PC-9 (cell line): ENCODE measurements at regions not wholly inside any gene's neighbourhood (a gene's known extent, or its start where the extent isn't known, plus 50 kb on each side); places are given as distances from the start of the nearest gene placed in this dataset.

Experiments used
- BruUV-seq: library from RNA; stranded (reverse); fragments of 400-500 nt; replicated peaks from 2 replicates; lab custom pipeline; 2021; lab: Mats Ljungman, UMichigan
- CTCF ChIA-PET: fragments of 300-600 bp; sonication (Branson Sonifier 250); formaldehyde crosslinking; loops from one replicate; lab custom pipeline; 2022; ENCODE audit warnings: antibody characterized with exemption; lab: Charles Lee
- POLR2A ChIA-PET: fragments of 300-600 bp; sonication (Branson Sonifier 250); formaldehyde crosslinking; loops from one replicate; lab custom pipeline; 2022; ENCODE audit warnings: antibody characterized with exemption; ENCODE audit not compliant: unreplicated experiment; lab: Charles Lee
- DNase-seq, 2 experiments: peaks; one replicate each; pipeline versions ENCODE4 v3.0.0 to v3.0.0-alpha.2; 2015 to 2022; ENCODE audit warnings: mixed read lengths in 1 of 2
- H2AFZ ChIP-seq: fragments of 200-600 bp; sonication (generic); 2 replicates; pipeline ENCODE4 v1.8.1; 2017; ENCODE audit warnings: antibody characterized with exemption
- H3F3A ChIP-seq: fragments of 200-600 bp; sonication (generic); 2 replicates; pipeline ENCODE4 v1.8.1; 2017; ENCODE audit warnings: antibody characterized with exemption, mild to moderate bottlenecking, low read depth; ENCODE audit not compliant: insufficient read depth
- H3K27ac ChIP-seq: fragments of 200-600 bp; sonication (generic); 2 replicates; pipeline ENCODE4 v1.6.1; 2016; ENCODE audit warnings: mixed run types
- H3K27me3 ChIP-seq: fragments of 200-600 bp; sonication (generic); 2 replicates; pipeline ENCODE4 v1.6.1; 2016; ENCODE audit warnings: low read depth, mixed run types; ENCODE audit not compliant: insufficient read depth
- H3K36me3 ChIP-seq: fragments of 200-600 bp; sonication (generic); 2 replicates; pipeline ENCODE4 v1.6.1; 2016; ENCODE audit warnings: low read depth, mixed run types
- H3K4me1 ChIP-seq: fragments of 200-600 bp; sonication (generic); replicated peaks from 2 replicates; pipeline ENCODE4 v1.6.1; 2016; ENCODE audit warnings: mixed run types; ENCODE audit not compliant: insufficient read depth
- H3K4me2 ChIP-seq: fragments of 200-600 bp; sonication (generic); 2 replicates; pipeline ENCODE4 v1.6.1; 2017; ENCODE audit warnings: mixed run types
- H3K4me3 ChIP-seq: fragments of 200-600 bp; sonication (generic); 2 replicates; pipeline ENCODE4 v1.6.1; 2016; ENCODE audit warnings: mixed run types
- H3K79me2 ChIP-seq: fragments of 200-600 bp; sonication (generic); 2 replicates; pipeline ENCODE4 v1.6.1; 2017; ENCODE audit warnings: low read depth, mixed run types
- H3K9me2 ChIP-seq: fragments of 200-600 bp; sonication (generic); 2 replicates; pipeline ENCODE4 v1.8.1; 2017; ENCODE audit warnings: mild to moderate bottlenecking; ENCODE audit not compliant: insufficient read depth
- H3K9me3 ChIP-seq: fragments of 200-600 bp; sonication (generic); 2 replicates; pipeline ENCODE4 v1.8.1; 2016; ENCODE audit warnings: low read depth; ENCODE audit not compliant: insufficient read depth
- H4K20me1 ChIP-seq: fragments of 200-600 bp; sonication (generic); 2 replicates; pipeline ENCODE4 v1.8.1; 2017; ENCODE audit not compliant: insufficient read depth
- CTCF ChIP-seq: fragments of 200-600 bp; sonication (generic); conservative IDR thresholded peaks from 2 replicates; pipeline ENCODE4 v1.6.1; 2017; ENCODE audit warnings: mixed run types, antibody characterized with exemption, mild to moderate bottlenecking, moderate library complexity
- EZH2 ChIP-seq: fragments of 200-600 bp; sonication (generic); IDR thresholded peaks from 2 replicates; pipeline ENCODE4 v1.8.0; 2017; ENCODE audit warnings: antibody characterized with exemption, low read depth
- intact Hi-C: fragments of 100-400 bp; cut with micrococcal nuclease; formaldehyde crosslinking; loops from one replicate; pipeline ENCODE4 v1.10.0; 2022; ENCODE audit not compliant: unreplicated experiment

GRCh38 chr10:128729910-128730420 lies 603.7 kb upstream of the MKI67 start:
- POLR2A ChIA-PET: no interaction called here
- CTCF ChIA-PET: no interaction called here
- H3K9me2 ChIP-seq: no peaks in the 10 kb centered on the region

GRCh38 chr10:128730922-128731321 lies 604.7 kb upstream of the MKI67 start:
- no peaks in the 10 kb centered on the region for H3K79me2 ChIP-seq
- H3K4me3 ChIP-seq: no peak overlapping the region
- H3K4me1 ChIP-seq: no peaks in the 10 kb centered on the region
- H3K9me3 ChIP-seq: no peaks in the 10 kb centered on the region
- TF ChIP-seq EZH2: no peak
- no peak for TF ChIP-seq CTCF
- ChIA-PET POLR2A (no interaction called here), CTCF (no interaction called here)
- no peak overlapping the region for H2AFZ ChIP-seq
- H4K20me1 ChIP-seq: no peaks in the 10 kb centered on the region
- no peaks in the 10 kb centered on the region for H3F3A ChIP-seq
- no peak overlapping the region for H3K27ac ChIP-seq
- H3K9me2 ChIP-seq: no peaks in the 10 kb centered on the region
- no TSS peak for BruUV-seq
- no peaks in the 10 kb centered on the region for H3K36me3 ChIP-seq
- no peak for DNase-seq
- peaks cover 21% of the 10 kb centered on the region for H3K27me3 ChIP-seq
- no peak overlapping the region for H3K4me2 ChIP-seq
- intact Hi-C loops: no loop called here

More at GRCh38 chr10:128729910-128730420, 603.7 kb upstream of the MKI67 start:
- no peaks in the 10 kb centered on the region for H3K4me1 ChIP-seq
- H3F3A ChIP-seq: no peaks in the 10 kb centered on the region
- intact Hi-C loops: no loop called here
- no peaks in the 10 kb centered on the region for H3K79me2 ChIP-seq
- H3K9me3 ChIP-seq: no peaks in the 10 kb centered on the region
- no TSS peak for BruUV-seq
- DNase-seq: no peak
- H3K27ac ChIP-seq: no peak overlapping the region
- H3K36me3 ChIP-seq: no peaks in the 10 kb centered on the region
- no peak for TF ChIP-seq CTCF
- no peak for TF ChIP-seq EZH2
- no peak overlapping the region for H3K4me3 ChIP-seq
- H2AFZ ChIP-seq: no peak overlapping the region
- no peak overlapping the region for H3K4me2 ChIP-seq
- peaks cover 14% of the 10 kb centered on the region for H3K27me3 ChIP-seq
- no peaks in the 10 kb centered on the region for H4K20me1 ChIP-seq

- H4K20me1 ChIP-seq: no peaks in the 10 kb centered on the region
- TF ChIP-seq CTCF (no peak), EZH2 (no peak)
- H3K9me2 ChIP-seq: no peaks in the 10 kb centered on the region
- no peaks in the 10 kb centered on the region for H3F3A ChIP-seq
- H3K36me3 ChIP-seq: no peaks in the 10 kb centered on the region
- H3K9me3 ChIP-seq: no peaks in the 10 kb centered on the region
- no peak overlapping the region for H3K27ac ChIP-seq
- peaks cover 39% of the 10 kb centered on the region for H3K27me3 ChIP-seq
- H2AFZ ChIP-seq: no peak overlapping the region
- H3K4me1 ChIP-seq: no peaks in the 10 kb centered on the region
- no peak overlapping the region for H3K4me2 ChIP-seq
- no peak overlapping the region for H3K4me3 ChIP-seq
- H3K79me2 ChIP-seq: no peaks in the 10 kb centered on the region
- DNase-seq: no peak
- BruUV-seq: no TSS peak
- POLR2A ChIA-PET: no interaction called here
- intact Hi-C loops: no loop called here
- CTCF ChIA-PET: no interaction called here
Observed at GRCh38 chr10:128734161-128734560, 607.9 kb upstream of the MKI67 start.
